GM23338 (cell line): ENCODE measurements at regions not wholly inside any gene's neighbourhood (a gene's known extent, or its start where the extent isn't known, plus 50 kb on each side); places are given as distances from the start of the nearest gene placed in this dataset.

ENCODE experiments used
- ATAC-seq: fragments of 200-7000 bp; cut with Tn5 transposase; 3 replicates; pipeline ENCODE4 v1.9.1; 2020
- DNase-seq: peaks from one replicate; pipeline ENCODE4 v3.0.0-alpha.2; 2015; ENCODE audit warnings: low spot score
- H2AFZ ChIP-seq: fragments of 200-600 bp; sonication (generic); 2 replicates; pipeline ENCODE4 v1.8.0; 2016; ENCODE audit warnings: antibody characterized with exemption, mild to moderate bottlenecking, moderate library complexity
- H3F3A ChIP-seq: fragments of 200-600 bp; sonication (generic); replicated peaks from 2 replicates; pipeline ENCODE4 v1.8.0; 2017; ENCODE audit warnings: antibody characterized with exemption, mixed run types, low read depth
- H3K27ac ChIP-seq: fragments of 200-600 bp; sonication (generic); 2 replicates; pipeline ENCODE4 v1.6.1; 2016; ENCODE audit warnings: low read depth
- H3K27me3 ChIP-seq: fragments of 200-600 bp; sonication (generic); 2 replicates; pipeline ENCODE4 v1.8.0; 2016; ENCODE audit warnings: mild to moderate bottlenecking, mixed run types, moderate library complexity; ENCODE audit not compliant: insufficient read depth
- H3K36me3 ChIP-seq: fragments of 200-600 bp; sonication (generic); 2 replicates; pipeline ENCODE4 v1.8.0; 2016; ENCODE audit warnings: mild to moderate bottlenecking; ENCODE audit not compliant: insufficient read depth
- H3K4me1 ChIP-seq: fragments of 200-600 bp; sonication (generic); 2 replicates; pipeline ENCODE4 v1.8.0; 2016; ENCODE audit warnings: mild to moderate bottlenecking, moderate library complexity; ENCODE audit not compliant: insufficient read depth
- H3K4me2 ChIP-seq: fragments of 200-600 bp; sonication (generic); 2 replicates; pipeline ENCODE4 v1.7.1; 2017; ENCODE audit warnings: mixed run types
- H3K4me3 ChIP-seq: fragments of 200-600 bp; sonication (generic); 2 replicates; pipeline ENCODE4 v1.6.1; 2016; ENCODE audit warnings: mixed run types
- H3K79me2 ChIP-seq: fragments of 200-600 bp; sonication (generic); replicated peaks from 2 replicates; pipeline ENCODE4 v1.8.0; 2017; ENCODE audit warnings: mild to moderate bottlenecking; ENCODE audit not compliant: insufficient read depth
- H3K9me2 ChIP-seq: fragments of 200-600 bp; sonication (generic); 2 replicates; pipeline ENCODE4 v1.8.0; 2017; ENCODE audit not compliant: insufficient read depth
- H4K20me1 ChIP-seq: fragments of 200-600 bp; sonication (generic); replicated peaks from 2 replicates; pipeline ENCODE4 v1.8.0; 2017; ENCODE audit warnings: mild to moderate bottlenecking; ENCODE audit not compliant: insufficient read depth
- H3K27ac Mint-ChIP-seq: 2 replicates; pipeline ENCODE4 v1.8.0; 2020; ENCODE audit warnings: inconsistent platforms, mild to moderate bottlenecking, moderate library complexity, mixed read lengths
- H3K27me3 Mint-ChIP-seq: 3 replicates; pipeline ENCODE4 v1.8.0; 2022; ENCODE audit warnings: low read depth, mild to moderate bottlenecking, moderate library complexity, mixed read lengths, inconsistent platforms; ENCODE audit not compliant: insufficient read depth, poor library complexity
- H3K36me3 Mint-ChIP-seq: 3 replicates; pipeline ENCODE4 v1.8.0; 2021; ENCODE audit warnings: low read depth, mild to moderate bottlenecking, inconsistent platforms, moderate library complexity, mixed read lengths
- H3K4me1 Mint-ChIP-seq: 3 replicates; pipeline ENCODE4 v1.8.0; 2020; ENCODE audit warnings: mild to moderate bottlenecking, inconsistent platforms, mixed read lengths
- H3K4me3 Mint-ChIP-seq: 3 replicates; pipeline ENCODE4 v1.8.0; 2021; ENCODE audit warnings: moderate library complexity, mild to moderate bottlenecking, inconsistent platforms, mixed read lengths
- H3K9me3 Mint-ChIP-seq: 3 replicates; pipeline ENCODE4 v1.8.0; 2020; ENCODE audit warnings: moderate library complexity, mild to moderate bottlenecking, inconsistent platforms, mixed read lengths
- CREB1 ChIP-seq: fragments of 250-450 bp; sonication (Bioruptor Pico); IDR thresholded peaks from 2 replicates; pipeline ENCODE4 v1.5.0; 2020; ENCODE audit warnings: low read depth, mild to moderate bottlenecking, moderate library complexity
- CTCF ChIP-seq, 2 experiments: fragments of 200-600 bp in 1 of 2; sonication (generic) in 1 of 2; conservative IDR thresholded peaks; 2 replicates each; pipeline versions ENCODE4 v1.5.1 to v1.6.1; 2016 to 2017; ENCODE audit warnings: antibody characterized with exemption in 2 of 2, low read depth in 2 of 2, mild to moderate bottlenecking in 2 of 2, moderate library complexity in 1 of 2
- EZH2phosphoT487 ChIP-seq: fragments of 200-600 bp; sonication (generic); IDR thresholded peaks from one replicate; pipeline ENCODE4 v1.8.1; 2018; ENCODE audit warnings: antibody characterized with exemption; ENCODE audit not compliant: unreplicated experiment
- POLR2AphosphoS5 ChIP-seq: IDR thresholded peaks from 2 replicates; pipeline ENCODE4 v1.6.1; 2016; ENCODE audit warnings: antibody characterized with exemption, low read depth
- STAT1 ChIP-seq: IDR thresholded peaks from one replicate; pipeline ENCODE4 v1.6.1; 2016; ENCODE audit warnings: antibody characterized with exemption; ENCODE audit not compliant: unreplicated experiment
- ZNF331 ChIP-seq: fragments of 250-450 bp; sonication (Bioruptor Pico); IDR thresholded peaks from 2 replicates; pipeline ENCODE4 v1.5.0; 2020; ENCODE audit warnings: low read depth, mild to moderate bottlenecking, moderate library complexity
- ZNF462 ChIP-seq: fragments of 250-450 bp; sonication (Bioruptor Pico); IDR thresholded peaks from 2 replicates; pipeline ENCODE4 v1.5.0; 2020; ENCODE audit warnings: mild to moderate bottlenecking, moderate library complexity

GRCh38 chr6:103124471-103124870 is 1731.0 kb downstream of the GRIK2 start (continued):
- TF ChIP-seq POLR2AphosphoS5: no peak

- no peaks in the 10 kb centered on the region for H3K36me3 ChIP-seq
- Mint-ChIP-seq H3K4me3 (no peak overlapping the region), H3K9me3 (no peaks in the 10 kb centered on the region), H3K4me1 (no peaks in the 10 kb centered on the region), H3K27me3 (no peaks in the 10 kb centered on the region), H3K27ac (no peak overlapping the region), H3K36me3 (no peaks in the 10 kb centered on the region)
- H3K27me3 ChIP-seq: no peaks in the 10 kb centered on the region
- no peak overlapping the region for H3K4me2 ChIP-seq
- ATAC-seq (peak; percentile 99), DNase-seq (peak; percentile 91)
- H3K9me2 ChIP-seq: no peaks in the 10 kb centered on the region
- H3K4me3 ChIP-seq: no peak overlapping the region
- peak; percentile 79 to 92 for TF ChIP-seq CTCF (conservative IDR thresholded peaks at IDR 0.05; ENCODE audit: low read depth in 2 of 2)
- TF ChIP-seq EZH2phosphoT487: no peak
- no peaks in the 10 kb centered on the region for H3K79me2 ChIP-seq
- H3K4me1 ChIP-seq: no peaks in the 10 kb centered on the region
- no peak overlapping the region for H3K27ac ChIP-seq
- no peaks in the 10 kb centered on the region for H3F3A ChIP-seq
- peak overlapping the region; percentile 57; the same call in 1 of the 2 replicates for H2AFZ ChIP-seq
- H4K20me1 ChIP-seq: no peaks in the 10 kb centered on the region
Observed at GRCh38 chr6:103122766-103123601, 1729.5 kb downstream of the GRIK2 start.

- Histone ChIP-seq H3K4me1 (no peaks in the 10 kb centered on the region), H3K4me3 (no peak overlapping the region), H3K9me2 (no peaks in the 10 kb centered on the region), H3K79me2 (no peaks in the 10 kb centered on the region), H3K27me3 (no peaks in the 10 kb centered on the region), H4K20me1 (no peaks in the 10 kb centered on the region), H2AFZ (no peak overlapping the region), H3K27ac (no peak overlapping the region), H3K4me2 (no peak overlapping the region), H3K36me3 (no peaks in the 10 kb centered on the region), H3F3A (no peaks in the 10 kb centered on the region)
- ATAC-seq (no peak), DNase-seq (no peak)
- H3K4me1 Mint-ChIP-seq: no peaks in the 10 kb centered on the region
- no peaks in the 10 kb centered on the region for H3K27me3 Mint-ChIP-seq
- H3K4me3 Mint-ChIP-seq: no peak overlapping the region
- no peaks in the 10 kb centered on the region for H3K36me3 Mint-ChIP-seq
- no peaks in the 10 kb centered on the region; the same call in 2 of the 3 replicates for H3K9me3 Mint-ChIP-seq
- no peak overlapping the region for H3K27ac Mint-ChIP-seq
- TF ChIP-seq ZNF331: no peak
- no peak for TF ChIP-seq CTCF (conservative IDR thresholded peaks at IDR 0.05; ENCODE audit: low read depth in 2 of 2)
- TF ChIP-seq CREB1 (CRISPR knock-in tag): no peak
- no peak for TF ChIP-seq ZNF462
- no peak for TF ChIP-seq STAT1
Observed at GRCh38 chr6:103119056-103119455, 1725.5 kb downstream of the GRIK2 start.
